HG03442 (cell line): ENCODE measurements at regions not wholly inside any gene's neighbourhood (a gene's known extent, or its start where the extent isn't known, plus 50 kb on each side); places are given as distances from the start of the nearest gene placed in this dataset.
A peak's percentile ranks its signal among the peaks of the same experiment; 100 is the strongest.
"Not testable (repeated sequence)": the region's sequence is repeated elsewhere in the genome, so short reads cannot be mapped to it uniquely, and the experiment has no call there.

Experiments
- ATAC-seq: cut with Tn5 transposase; IDR thresholded peaks from one replicate; pipeline ENCODE4 v1.9.1; 2021; ENCODE audit warnings: mild to moderate bottlenecking, moderate library complexity; ENCODE audit not compliant: unreplicated experiment

- ATAC-seq = no peak
Observed at GRCh38 chr3:160094562-160094961, 105.9 kb downstream of the IL12A start.

GRCh38 chr3:160097478-160097877, 108.8 kb downstream of the IL12A start:
- ATAC-seq = no peak

- ATAC-seq = no peak
Observed at GRCh38 chr3:160098261-160098908, 109.8 kb downstream of the IL12A start.

GRCh38 chr3:160098926-160099626, 110.4 kb downstream of the IL12A start:
- no peak for ATAC-seq

GRCh38 chr3:160099834-160100233, 111.2 kb downstream of the IL12A start:
- ATAC-seq = peak; percentile 49

- ATAC-seq = no peak
Observed at GRCh38 chr3:160100610-160101009, 112.0 kb downstream of the IL12A start.

- ATAC-seq = not testable (repeated sequence)
Observed at GRCh38 chr3:160102001-160102400, 113.4 kb downstream of the IL12A start.

- ATAC-seq = no peak
Observed at GRCh38 chr3:160103397-160103796, 114.8 kb downstream of the IL12A start.

- ATAC-seq = no peak
Observed at GRCh38 chr3:160105907-160106584, 117.4 kb downstream of the IL12A start.

GRCh38 chr3:160106905-160107861, 118.0 kb upstream of the C3orf80 start:
- no peak for ATAC-seq

GRCh38 chr3:160108362-160108761, 116.9 kb upstream of the C3orf80 start:
- no peak for ATAC-seq

GRCh38 chr3:160112481-160112880, 112.7 kb upstream of the C3orf80 start:
- no peak for ATAC-seq

- no peak for ATAC-seq
Observed at GRCh38 chr3:160112996-160113395, 112.2 kb upstream of the C3orf80 start.

- no peak for ATAC-seq
Observed at GRCh38 chr3:160114355-160114995, 110.7 kb upstream of the C3orf80 start.

- ATAC-seq = no peak
Observed at GRCh38 chr3:160115387-160115786, 109.8 kb upstream of the C3orf80 start.

- ATAC-seq = no peak
Observed at GRCh38 chr3:160124224-160124623, 101.0 kb upstream of the C3orf80 start.

- no peak for ATAC-seq
Observed at GRCh38 chr3:160125258-160125657, 100.0 kb upstream of the C3orf80 start.

GRCh38 chr3:160126051-160126450, 99.2 kb upstream of the C3orf80 start:
- ATAC-seq = no peak

- no peak for ATAC-seq
Observed at GRCh38 chr3:160126761-160127160, 98.5 kb upstream of the C3orf80 start.

- peak; percentile 44 for ATAC-seq
Observed at GRCh38 chr3:160127308-160127707, 97.9 kb upstream of the C3orf80 start.
